Neural cell (in vitro differentiated cells): ENCODE measurements at regions not wholly inside any gene's neighbourhood (a gene's known extent, or its start where the extent isn't known, plus 50 kb on each side); places are given as distances from the start of the nearest gene placed in this dataset.

ENCODE experiments used
- H2AFZ ChIP-seq: fragments of 200-600, 300-800 bp; sonication (generic), shearing (Covaris generic); 2 replicates; pipeline ENCODE4 v1.6.0; 2014; ENCODE audit warnings: low read depth, mild to moderate bottlenecking, antibody characterized with exemption, low read length, moderate library complexity
- H3F3A ChIP-seq: fragments of 200-600 bp; shearing (Covaris generic); 2 replicates; pipeline ENCODE4 v1.6.1; 2016; ENCODE audit warnings: mild to moderate bottlenecking, moderate library complexity, mixed read lengths, antibody characterized with exemption, low read length; ENCODE audit not compliant: insufficient read depth, poor library complexity, severe bottlenecking
- H3K27ac ChIP-seq: fragments of 200-600, 300-800 bp; sonication (generic), shearing (Covaris generic); 2 replicates; pipeline ENCODE4 v1.5.1; 2014; ENCODE audit warnings: mild to moderate bottlenecking, low read length, moderate library complexity
- H3K27me3 ChIP-seq: fragments of 300-800, 200-600 bp; sonication (generic), shearing (Covaris generic); 2 replicates; pipeline ENCODE4 v1.6.0; 2014; ENCODE audit warnings: mild to moderate bottlenecking, low read depth, low read length, moderate library complexity; ENCODE audit not compliant: insufficient read depth
- H3K36me3 ChIP-seq: fragments of 300-800, 200-600 bp; sonication (generic), shearing (Covaris generic); 2 replicates; pipeline ENCODE4 v1.5.1; 2014; ENCODE audit warnings: mild to moderate bottlenecking, antibody characterized with exemption, low read length, moderate library complexity; ENCODE audit not compliant: insufficient read depth
- H3K4me2 ChIP-seq: fragments of 300-800, 200-600 bp; sonication (generic), shearing (Covaris generic); 2 replicates; pipeline ENCODE4 v1.6.0; 2014; ENCODE audit warnings: mild to moderate bottlenecking, low read length
- H3K4me3 ChIP-seq: fragments of 300-800, 200-600 bp; sonication (generic), shearing (Covaris generic); 2 replicates; pipeline ENCODE4 v1.5.1; 2014; ENCODE audit warnings: mild to moderate bottlenecking, low read length, moderate library complexity
- H3K79me2 ChIP-seq: fragments of 200-600 bp; shearing (Covaris generic); replicated peaks from 2 replicates; pipeline ENCODE4 v1.6.0; 2014; ENCODE audit warnings: mild to moderate bottlenecking, low read length, moderate library complexity; ENCODE audit not compliant: insufficient read depth
- H3K9ac ChIP-seq: fragments of 300-800, 200-600 bp; sonication (generic), shearing (Covaris generic); 2 replicates; pipeline ENCODE4 v1.6.1; 2016; ENCODE audit warnings: mild to moderate bottlenecking, low read length, mixed read lengths
- H3K9me2 ChIP-seq: fragments of 200-600 bp; shearing (Covaris generic); 2 replicates; pipeline ENCODE4 v1.6.1; 2016; ENCODE audit warnings: mild to moderate bottlenecking, low read length, mixed read lengths; ENCODE audit not compliant: insufficient read depth
- H3K9me3 ChIP-seq: fragments of 200-600, 300-800 bp; sonication (generic), shearing (Covaris generic); 2 replicates; pipeline ENCODE4 v1.6.1; 2016; ENCODE audit warnings: mild to moderate bottlenecking, mixed run types, low read length, moderate library complexity, mixed read lengths
- H4K20me1 ChIP-seq: fragments of 200-600 bp; shearing (Covaris generic); 2 replicates; pipeline ENCODE4 v1.6.1; 2016; ENCODE audit warnings: mild to moderate bottlenecking, mixed run types; ENCODE audit not compliant: insufficient read depth
- CTCF ChIP-seq: fragments of 450-650 bp; IDR thresholded peaks from 2 replicates; pipeline ENCODE4 v1.5.1; 2014; ENCODE audit warnings: antibody characterized with exemption, mild to moderate bottlenecking, moderate library complexity; ENCODE audit not compliant: poor library complexity, severe bottlenecking
- EP300 ChIP-seq: fragments of 450-650 bp; conservative IDR thresholded peaks from 2 replicates; pipeline ENCODE4 v1.6.1; 2014; ENCODE audit warnings: antibody characterized with exemption, mild to moderate bottlenecking, moderate library complexity; ENCODE audit not compliant: poor library complexity, severe bottlenecking
- EZH2 ChIP-seq: fragments of 200-600, 300-800 bp; shearing (Covaris generic), sonication (generic); IDR thresholded peaks from 2 replicates; pipeline ENCODE4 v1.6.1; 2014; ENCODE audit warnings: antibody characterized with exemption, low read length, borderline replicate concordance, mild to moderate bottlenecking; ENCODE audit not compliant: insufficient read depth, poor library complexity, severe bottlenecking
- MXI1 ChIP-seq: fragments of 450-650 bp; conservative IDR thresholded peaks from 2 replicates; pipeline ENCODE4 v1.6.1; 2014; ENCODE audit warnings: antibody characterized with exemption, mild to moderate bottlenecking; ENCODE audit not compliant: poor library complexity, severe bottlenecking
- POLR2AphosphoS5 ChIP-seq: IDR thresholded peaks from 2 replicates; pipeline ENCODE4 v1.6.1; 2012
- RAD21 ChIP-seq: fragments of 450-650 bp; conservative IDR thresholded peaks from 2 replicates; pipeline ENCODE4 v1.6.1; 2014; ENCODE audit warnings: antibody characterized with exemption, mild to moderate bottlenecking, moderate library complexity
- REST ChIP-seq: IDR thresholded peaks from 2 replicates; pipeline ENCODE4 v1.6.1; 2012; ENCODE audit warnings: borderline replicate concordance
- SMC3 ChIP-seq: fragments of 450-650 bp; conservative IDR thresholded peaks from 2 replicates; pipeline ENCODE4 v1.6.1; 2014; ENCODE audit warnings: antibody characterized with exemption, mild to moderate bottlenecking, moderate library complexity; ENCODE audit not compliant: poor library complexity
- TAF1 ChIP-seq: IDR thresholded peaks from 2 replicates; pipeline ENCODE4 v1.6.1; 2012; ENCODE audit warnings: low read depth

- TF ChIP-seq POLR2AphosphoS5 (no peak), REST (no peak), CTCF (no peak), RAD21 (no peak), MXI1 (no peak), SMC3 (no peak), EZH2 (no peak), TAF1 (no peak), EP300 (no peak)
- Histone ChIP-seq H3K27ac (no peak overlapping the region), H3K9ac (no peak overlapping the region), H3K4me2 (no peak overlapping the region), H3K79me2 (no peaks in the 10 kb centered on the region), H4K20me1 (no peaks in the 10 kb centered on the region), H2AFZ (no peak overlapping the region), H3K4me3 (no peak overlapping the region), H3K36me3 (no peaks in the 10 kb centered on the region), H3F3A (no peaks in the 10 kb centered on the region), H3K9me2 (no peaks in the 10 kb centered on the region), H3K27me3 (no peaks in the 10 kb centered on the region), H3K9me3 (no peaks in the 10 kb centered on the region)
Measured at GRCh38 chr2:120520929-120521912, 175.3 kb downstream of the INHBB start.

GRCh38 chr2:120522151-120522751, 176.3 kb downstream of the INHBB start:
- Histone ChIP-seq H3K9me3 (no peaks in the 10 kb centered on the region), H3K27ac (no peak overlapping the region), H3F3A (no peaks in the 10 kb centered on the region), H2AFZ (no peak overlapping the region), H3K4me2 (no peak overlapping the region), H3K27me3 (no peaks in the 10 kb centered on the region), H3K79me2 (no peaks in the 10 kb centered on the region), H3K36me3 (no peaks in the 10 kb centered on the region), H4K20me1 (no peaks in the 10 kb centered on the region), H3K9ac (no peak overlapping the region), H3K9me2 (no peaks in the 10 kb centered on the region), H3K4me3 (no peak overlapping the region)
- no peak for TF ChIP-seq EZH2
- no peak for TF ChIP-seq EP300
- no peak for TF ChIP-seq REST
- TF ChIP-seq RAD21 = no peak
- no peak for TF ChIP-seq TAF1
- no peak for TF ChIP-seq CTCF
- no peak for TF ChIP-seq MXI1
- TF ChIP-seq POLR2AphosphoS5 = no peak
